ENCODE measurements at regions not wholly inside any gene's neighbourhood (a gene's known extent, or its start where the extent isn't known, plus 50 kb on each side); places are given as distances from the start of the nearest gene placed in this dataset.

DNA sequence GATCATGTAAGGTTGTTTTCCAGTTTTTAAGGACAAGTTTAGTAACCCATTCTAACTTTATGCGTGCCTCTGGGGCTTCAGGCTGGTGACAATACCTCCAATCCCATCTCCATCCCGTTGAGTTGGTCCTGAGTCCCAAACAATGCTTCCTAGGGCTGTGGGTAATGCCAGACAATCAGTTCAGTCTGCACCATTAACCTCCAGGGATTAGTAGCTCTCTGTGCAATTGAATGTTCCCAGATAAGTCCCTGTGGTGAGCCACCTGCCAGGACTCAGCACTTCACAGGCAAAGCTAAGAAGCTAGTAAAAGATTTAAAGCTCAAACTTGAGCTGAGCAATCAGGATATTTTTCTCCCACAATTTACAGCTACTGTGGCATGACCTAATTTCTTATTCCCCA, 462.2 kb upstream of the PTBP2 start:
- no peak for DNase-seq
- H3K36me3 Mint-ChIP-seq (ENCODE audit: unreplicated experiment), result no peaks in the 10 kb centered on the region
- H3K4me3 Mint-ChIP-seq (ENCODE audit: unreplicated experiment), result no peak overlapping the region
- no peak overlapping the region for H3K27ac Mint-ChIP-seq (ENCODE audit: unreplicated experiment)
- no peaks in the 10 kb centered on the region for H3K9me3 Mint-ChIP-seq (ENCODE audit: unreplicated experiment)
- H3K27me3 Mint-ChIP-seq (ENCODE audit: unreplicated experiment), result no peaks in the 10 kb centered on the region
- peaks cover 2% of the 10 kb centered on the region for H3K4me1 Mint-ChIP-seq (ENCODE audit: low read depth, unreplicated experiment)
- TF ChIP-seq, protein P1, sequence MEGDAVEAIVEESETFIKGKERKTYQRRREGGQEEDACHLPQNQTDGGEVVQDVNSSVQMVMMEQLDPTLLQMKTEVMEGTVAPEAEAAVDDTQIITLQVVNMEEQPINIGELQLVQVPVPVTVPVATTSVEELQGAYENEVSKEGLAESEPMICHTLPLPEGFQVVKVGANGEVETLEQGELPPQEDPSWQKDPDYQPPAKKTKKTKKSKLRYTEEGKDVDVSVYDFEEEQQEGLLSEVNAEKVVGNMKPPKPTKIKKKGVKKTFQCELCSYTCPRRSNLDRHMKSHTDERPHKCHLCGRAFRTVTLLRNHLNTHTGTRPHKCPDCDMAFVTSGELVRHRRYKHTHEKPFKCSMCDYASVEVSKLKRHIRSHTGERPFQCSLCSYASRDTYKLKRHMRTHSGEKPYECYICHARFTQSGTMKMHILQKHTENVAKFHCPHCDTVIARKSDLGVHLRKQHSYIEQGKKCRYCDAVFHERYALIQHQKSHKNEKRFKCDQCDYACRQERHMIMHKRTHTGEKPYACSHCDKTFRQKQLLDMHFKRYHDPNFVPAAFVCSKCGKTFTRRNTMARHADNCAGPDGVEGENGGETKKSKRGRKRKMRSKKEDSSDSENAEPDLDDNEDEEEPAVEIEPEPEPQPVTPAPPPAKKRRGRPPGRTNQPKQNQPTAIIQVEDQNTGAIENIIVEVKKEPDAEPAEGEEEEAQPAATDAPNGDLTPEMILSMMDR (IDR thresholded peaks at IDR 0.05; ENCODE audit: partially characterized antibody, unreplicated experiment), result no peak

DNA sequence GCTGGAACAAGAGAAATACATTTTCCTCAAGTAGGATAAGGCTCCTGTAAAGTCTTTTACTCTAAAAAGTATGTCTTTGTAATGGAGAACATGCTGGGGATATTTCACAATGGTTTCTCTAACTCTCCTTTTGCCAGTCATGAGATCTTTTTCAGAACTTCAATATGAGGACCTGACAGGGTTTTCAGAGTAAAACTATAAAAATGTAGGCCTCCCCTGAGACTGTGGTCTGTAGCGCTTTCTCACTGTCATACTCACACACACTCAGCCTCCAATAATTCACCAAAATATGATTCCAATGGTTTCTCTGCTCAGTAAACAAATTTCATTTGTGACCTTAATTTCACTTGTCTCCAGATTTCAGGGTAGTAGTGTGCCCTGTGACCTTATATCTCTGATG, 440.1 kb upstream of the PTBP2 start:
- Mint-ChIP-seq H3K4me1 (ENCODE audit: low read depth, unreplicated experiment) (peaks cover 10% of the 10 kb centered on the region), H3K9me3 (ENCODE audit: unreplicated experiment) (peaks cover 7% of the 10 kb centered on the region), H3K4me3 (ENCODE audit: unreplicated experiment) (no peak overlapping the region), H3K36me3 (ENCODE audit: unreplicated experiment) (peaks cover 15% of the 10 kb centered on the region), H3K27me3 (ENCODE audit: unreplicated experiment) (no peaks in the 10 kb centered on the region), H3K27ac (ENCODE audit: unreplicated experiment) (no peak overlapping the region)
- TF ChIP-seq, protein P1 (IDR thresholded peaks at IDR 0.05; ENCODE audit: partially characterized antibody, unreplicated experiment), result no peak
- no peak for DNase-seq

DNA sequence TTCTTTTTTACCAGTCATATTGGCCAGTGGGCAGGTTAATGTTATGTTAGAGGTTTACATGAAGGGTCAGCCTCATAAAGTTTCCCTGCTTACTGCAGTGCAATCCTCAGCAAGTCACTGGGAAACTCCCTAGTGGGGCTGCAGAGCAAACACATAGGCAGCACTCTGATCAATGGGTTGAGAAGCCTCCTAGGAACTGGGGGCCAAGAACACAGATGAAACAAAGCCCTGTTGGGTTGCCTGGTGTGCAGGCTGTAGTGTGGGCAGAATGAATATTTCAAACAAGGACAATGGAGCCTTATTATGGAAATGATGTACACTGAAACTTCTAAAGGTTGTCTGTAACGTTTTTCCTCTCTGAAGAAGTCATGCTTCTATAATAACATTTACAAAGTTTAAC, 431.6 kb upstream of the PTBP2 start:
- Mint-ChIP-seq H3K4me1 (ENCODE audit: low read depth, unreplicated experiment) (no peaks in the 10 kb centered on the region), H3K9me3 (ENCODE audit: unreplicated experiment) (peaks cover 5% of the 10 kb centered on the region), H3K4me3 (ENCODE audit: unreplicated experiment) (no peak overlapping the region), H3K27ac (ENCODE audit: unreplicated experiment) (no peak overlapping the region), H3K27me3 (ENCODE audit: unreplicated experiment) (peaks cover 1% of the 10 kb centered on the region), H3K36me3 (ENCODE audit: unreplicated experiment) (peaks cover 16% of the 10 kb centered on the region)
- TF ChIP-seq, protein P1 (IDR thresholded peaks at IDR 0.05; ENCODE audit: partially characterized antibody, unreplicated experiment), result no peak
- no peak for DNase-seq

DNA sequence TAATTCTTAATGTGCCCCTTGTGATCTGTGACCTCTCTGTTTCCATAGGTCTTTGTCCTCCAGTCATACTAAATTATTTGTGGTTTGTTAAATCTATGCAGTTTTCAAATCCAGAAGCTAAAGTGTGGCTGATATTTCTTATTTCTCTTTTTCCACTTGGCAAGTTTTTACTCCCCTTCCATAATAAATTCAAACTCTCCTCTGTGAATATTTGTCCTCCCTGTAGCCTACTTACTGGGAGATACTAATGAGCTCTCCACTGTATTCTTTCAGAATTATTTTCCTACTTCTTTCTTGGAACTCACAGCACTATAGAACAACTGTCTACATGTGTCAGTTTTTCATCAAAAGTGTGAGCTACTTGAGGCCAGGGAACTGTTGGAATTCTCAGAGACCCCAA, 430.8 kb upstream of the PTBP2 start:
- Mint-ChIP-seq H3K4me1 (ENCODE audit: low read depth, unreplicated experiment) (no peaks in the 10 kb centered on the region), H3K36me3 (ENCODE audit: unreplicated experiment) (peaks cover 16% of the 10 kb centered on the region), H3K4me3 (ENCODE audit: unreplicated experiment) (no peak overlapping the region), H3K9me3 (ENCODE audit: unreplicated experiment) (peaks cover 5% of the 10 kb centered on the region), H3K27me3 (ENCODE audit: unreplicated experiment) (peaks cover 1% of the 10 kb centered on the region), H3K27ac (ENCODE audit: unreplicated experiment) (no peak overlapping the region)
- TF ChIP-seq, protein P1 (IDR thresholded peaks at IDR 0.05; ENCODE audit: partially characterized antibody, unreplicated experiment), result no peak
- DNase-seq, result no peak

DNA sequence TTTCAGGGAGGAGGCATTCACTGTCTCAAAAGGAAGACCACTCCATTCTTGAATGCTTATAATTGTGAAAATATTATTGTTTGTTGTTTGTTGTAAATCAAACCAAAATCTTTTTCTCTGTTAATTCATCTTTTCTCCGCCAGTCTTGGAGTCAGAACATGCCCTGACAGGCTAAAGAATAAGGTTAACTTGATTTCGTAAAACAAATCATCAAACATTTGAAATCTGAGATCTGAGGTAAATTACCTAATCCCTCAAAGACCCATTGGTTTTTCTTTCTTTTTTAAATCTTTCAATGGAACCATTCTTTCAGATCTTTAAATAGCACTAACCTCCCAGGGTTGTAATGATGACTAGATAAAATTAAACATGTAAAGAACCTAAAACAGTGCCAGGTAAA, 430.1 kb upstream of the PTBP2 start:
- DNase-seq, result no peak
- peaks cover 12% of the 10 kb centered on the region for H3K36me3 Mint-ChIP-seq (ENCODE audit: unreplicated experiment)
- H3K4me1 Mint-ChIP-seq (ENCODE audit: low read depth, unreplicated experiment), result no peaks in the 10 kb centered on the region
- H3K9me3 Mint-ChIP-seq (ENCODE audit: unreplicated experiment), result peaks cover 2% of the 10 kb centered on the region
- no peak overlapping the region for H3K4me3 Mint-ChIP-seq (ENCODE audit: unreplicated experiment)
- no peak overlapping the region for H3K27ac Mint-ChIP-seq (ENCODE audit: unreplicated experiment)
- TF ChIP-seq, protein P1 (IDR thresholded peaks at IDR 0.05; ENCODE audit: partially characterized antibody, unreplicated experiment), result no peak
- peaks cover 1% of the 10 kb centered on the region for H3K27me3 Mint-ChIP-seq (ENCODE audit: unreplicated experiment)
